B cell (primary cell): ENCODE measurements at regions not wholly inside any gene's neighbourhood (a gene's known extent, or its start where the extent isn't known, plus 50 kb on each side); places are given as distances from the start of the nearest gene placed in this dataset.

ENCODE experiments used
- ATAC-seq: fragments of 200-7000 bp; cut with Tn5 transposase; one replicate; pipeline ENCODE4 v1.10.0; 2021; ENCODE audit warnings: low read depth, mild to moderate bottlenecking, moderate number of reproducible peaks, moderate library complexity
- CTCF ChIA-PET: fragments of 350-600 bp; sonication (Branson Sonifier 250); formaldehyde crosslinking; loops from one replicate; lab custom pipeline; 2021; ENCODE audit warnings: antibody characterized with exemption, inconsistent platforms; lab: Charles Lee
- POLR2A ChIA-PET: fragments of 350-600 bp; sonication (Branson Sonifier 250); formaldehyde crosslinking; loops from one replicate; lab custom pipeline; 2021; ENCODE audit warnings: antibody characterized with exemption; lab: Charles Lee
- DNase-seq: peaks from one replicate; pipeline ENCODE4 v3.0.0; 2013
- H2AFZ ChIP-seq: 2 replicates; pipeline ENCODE4 v1.6.1; 2012; ENCODE audit warnings: mild to moderate bottlenecking, low read depth, low read length; ENCODE audit not compliant: insufficient read depth, poor library complexity, severe bottlenecking
- H3K27ac ChIP-seq, 2 donors: 1 replicate in 1 of 2; 2 replicates in 1 of 2; pipeline ENCODE4 v1.5.1; 2012 to 2013; ENCODE audit warnings: low read length in 2 of 2, mild to moderate bottlenecking in 2 of 2, moderate library complexity in 1 of 2
- H3K27me3 ChIP-seq, 4 experiments: fragments of 200-600 bp in 1 of 4; sonication (generic) in 1 of 4; replicated peaks in 1 of 4; 1 replicate in 2 of 4; 2 replicates in 2 of 4; pipeline versions ENCODE4 v1.6.1 to v1.7.0; 2013 to 2016; ENCODE audit warnings: low read length in 3 of 4, mild to moderate bottlenecking in 2 of 4, mixed read lengths in 1 of 4, moderate library complexity in 1 of 4; ENCODE audit not compliant: insufficient read depth in 4 of 4, control insufficient read depth in 3 of 4; ENCODE audit errors: control extremely low read depth in 1 of 4
- H3K36me3 ChIP-seq, 2 experiments: replicated peaks in 1 of 2; 1 replicate in 1 of 2; 2 replicates in 1 of 2; pipeline versions ENCODE4 v1.6.1 to v1.7.1; 2013; ENCODE audit warnings: low read length in 1 of 2; ENCODE audit not compliant: insufficient read depth in 2 of 2, control insufficient read depth in 1 of 2; ENCODE audit errors: control extremely low read depth in 1 of 2, extremely low read depth in 1 of 2
- H3K4me1 ChIP-seq, 2 donors: fragments of 200-600 bp in 1 of 2; sonication (generic) in 1 of 2; 1 replicate in 1 of 2; 2 replicates in 1 of 2; pipeline versions ENCODE4 v1.5.1 to v1.6.1; 2013 to 2017; ENCODE audit warnings: low read length in 2 of 2; ENCODE audit not compliant: control insufficient read depth in 2 of 2, insufficient read depth in 2 of 2
- H3K4me2 ChIP-seq: replicated peaks from 2 replicates; pipeline ENCODE3; 2012; ENCODE audit warnings: mild to moderate bottlenecking, low read depth, low read length; ENCODE audit not compliant: poor library complexity, severe bottlenecking
- H3K4me3 ChIP-seq, 5 experiments: fragments of 200-600 bp in 1 of 5; sonication (generic) in 1 of 5; 1 replicate in 3 of 5; 2 replicates in 2 of 5; pipeline versions ENCODE4 v1.5.1 to v1.7.0; 2011 to 2016; ENCODE audit warnings: low read length in 4 of 5, mild to moderate bottlenecking in 4 of 5, low read depth in 2 of 5, control low read depth in 1 of 5, moderate library complexity in 1 of 5; ENCODE audit not compliant: insufficient read depth in 1 of 5; ENCODE audit errors: control extremely low read depth in 1 of 5, extremely low read depth in 1 of 5
- H3K79me2 ChIP-seq: fragments of 200-600 bp; sonication (generic); one replicate; pipeline ENCODE4 v1.6.0; 2016; ENCODE audit warnings: low read length; ENCODE audit not compliant: control insufficient read depth, insufficient read depth
- H3K9ac ChIP-seq: fragments of 200-600 bp; sonication (generic); 2 replicates; pipeline ENCODE4 v1.6.1; 2017; ENCODE audit warnings: mild to moderate bottlenecking, low read length, moderate library complexity
- H3K9me3 ChIP-seq, 3 donors: one replicate each; pipeline versions ENCODE4 v1.6.1 to v1.7.1; 2013; ENCODE audit warnings: low read length in 2 of 3; ENCODE audit not compliant: control insufficient read depth in 2 of 3, insufficient read depth in 1 of 3; ENCODE audit errors: control extremely low read depth in 1 of 3
- H4K20me1 ChIP-seq: 2 replicates; pipeline ENCODE4 v1.6.0; 2012; ENCODE audit warnings: mild to moderate bottlenecking, low read length; ENCODE audit not compliant: insufficient read depth, control insufficient read depth, poor library complexity, severe bottlenecking
- H3K27ac Mint-ChIP-seq: one replicate; pipeline ENCODE4 v1.8.0; 2021; ENCODE audit warnings: mixed read lengths
- H3K27me3 Mint-ChIP-seq: one replicate; pipeline ENCODE4 v1.8.0; 2021; ENCODE audit warnings: mixed read lengths
- H3K4me1 Mint-ChIP-seq: one replicate; pipeline ENCODE4 v1.8.0; 2021; ENCODE audit warnings: mixed read lengths
- H3K4me3 Mint-ChIP-seq: one replicate; pipeline ENCODE4 v1.8.0; 2021; ENCODE audit warnings: mixed read lengths
- H3K9me3 Mint-ChIP-seq: one replicate; pipeline ENCODE4 v1.8.0; 2022; ENCODE audit warnings: mixed read lengths; ENCODE audit not compliant: insufficient read depth
- EZH2 ChIP-seq: IDR thresholded peaks from 2 replicates; pipeline ENCODE4 v1.6.1; 2012; ENCODE audit warnings: borderline replicate concordance, low read depth, mild to moderate bottlenecking, moderate library complexity, low read length; ENCODE audit not compliant: insufficient read depth, poor library complexity, severe bottlenecking
- WGBS: methylation state at CpG from one replicate; pipeline ENCODE4 v1.1.5; 2013; ENCODE audit warnings: missing lambda C conversion rate; ENCODE audit not compliant: insufficient coverage; 5-methylcytosine and 5-hydroxymethylcytosine counted together
- intact Hi-C: fragments of 100-400 bp; cut with micrococcal nuclease; formaldehyde crosslinking; loops from one replicate; pipeline ENCODE4 v1.10.0; 2022
- TF ChIP-seq, protein P1 (sequence below): fragments of 200-600 bp; IDR thresholded peaks from one replicate; pipeline ENCODE4 v1.8.0; 2022; ENCODE audit warnings: antibody characterized with exemption, mild to moderate bottlenecking

DNA sequence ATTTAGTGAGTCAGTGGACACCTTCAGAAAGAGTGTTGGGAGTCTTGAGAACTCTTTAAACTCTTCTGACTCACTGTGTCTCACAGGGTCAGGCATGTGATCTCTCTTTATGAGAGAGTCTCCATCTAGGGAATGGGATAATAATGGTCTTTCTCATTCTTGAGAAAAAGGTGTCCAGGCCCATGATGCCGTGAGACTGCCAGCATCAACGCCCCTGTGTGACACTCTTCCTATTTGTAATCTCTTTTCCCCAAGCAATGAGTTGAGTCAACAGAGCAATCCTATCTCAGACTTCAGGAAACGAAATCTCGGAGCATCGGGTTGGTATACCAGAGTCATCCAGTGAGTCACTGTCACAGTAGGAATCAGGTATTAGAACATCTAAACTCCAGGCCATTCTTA, 82.3 kb upstream of the BMP2 start:
- Histone ChIP-seq H3K36me3 (no peaks in the 10 kb centered on the region), H3K9me3 (no peaks in the 10 kb centered on the region), H4K20me1 (no peaks in the 10 kb centered on the region), H3K4me1 (no peaks in the 10 kb centered on the region), H2AFZ (no peak overlapping the region), H3K79me2 (no peaks in the 10 kb centered on the region), H3K27ac (no peak overlapping the region), H3K27me3 (no peaks in the 10 kb centered on the region), H3K4me2 (no peak overlapping the region), H3K9ac (no peak overlapping the region), H3K4me3 (no peak overlapping the region)
- ChIA-PET POLR2A (no interaction called here), CTCF (no interaction called here)
- Mint-ChIP-seq H3K9me3 (no peaks in the 10 kb centered on the region), H3K4me1 (no peaks in the 10 kb centered on the region), H3K27me3 (no peaks in the 10 kb centered on the region), H3K27ac (no peak overlapping the region), H3K4me3 (no peak overlapping the region)
- DNase-seq: no peak
- 100% methylated on average over 5 of the region's 5 CpGs for WGBS
- ATAC-seq: no peak
- intact Hi-C loops: no loop called here
- TF ChIP-seq, protein P1, sequence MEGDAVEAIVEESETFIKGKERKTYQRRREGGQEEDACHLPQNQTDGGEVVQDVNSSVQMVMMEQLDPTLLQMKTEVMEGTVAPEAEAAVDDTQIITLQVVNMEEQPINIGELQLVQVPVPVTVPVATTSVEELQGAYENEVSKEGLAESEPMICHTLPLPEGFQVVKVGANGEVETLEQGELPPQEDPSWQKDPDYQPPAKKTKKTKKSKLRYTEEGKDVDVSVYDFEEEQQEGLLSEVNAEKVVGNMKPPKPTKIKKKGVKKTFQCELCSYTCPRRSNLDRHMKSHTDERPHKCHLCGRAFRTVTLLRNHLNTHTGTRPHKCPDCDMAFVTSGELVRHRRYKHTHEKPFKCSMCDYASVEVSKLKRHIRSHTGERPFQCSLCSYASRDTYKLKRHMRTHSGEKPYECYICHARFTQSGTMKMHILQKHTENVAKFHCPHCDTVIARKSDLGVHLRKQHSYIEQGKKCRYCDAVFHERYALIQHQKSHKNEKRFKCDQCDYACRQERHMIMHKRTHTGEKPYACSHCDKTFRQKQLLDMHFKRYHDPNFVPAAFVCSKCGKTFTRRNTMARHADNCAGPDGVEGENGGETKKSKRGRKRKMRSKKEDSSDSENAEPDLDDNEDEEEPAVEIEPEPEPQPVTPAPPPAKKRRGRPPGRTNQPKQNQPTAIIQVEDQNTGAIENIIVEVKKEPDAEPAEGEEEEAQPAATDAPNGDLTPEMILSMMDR: no peak
- TF ChIP-seq EZH2: no peak

- Mint-ChIP-seq H3K4me3 (no peak overlapping the region), H3K4me1 (no peaks in the 10 kb centered on the region), H3K27me3 (no peaks in the 10 kb centered on the region), H3K27ac (no peak overlapping the region), H3K9me3 (no peaks in the 10 kb centered on the region)
- ChIA-PET CTCF (interaction anchor here (1.2 kb wide), 1 partner anchor 14 kb away, joined by 3 read pairs; no protein-coding TSS in a partner anchor), POLR2A (no interaction called here)
- Histone ChIP-seq H3K27ac (no peak overlapping the region), H3K9me3 (no peaks in the 10 kb centered on the region), H3K4me2 (no peak overlapping the region), H3K79me2 (no peaks in the 10 kb centered on the region), H3K9ac (no peak overlapping the region), H4K20me1 (no peaks in the 10 kb centered on the region), H3K4me1 (no peaks in the 10 kb centered on the region), H2AFZ (no peak overlapping the region), H3K27me3 (no peaks in the 10 kb centered on the region), H3K4me3 (no peak overlapping the region), H3K36me3 (no peaks in the 10 kb centered on the region)
- no peak for TF ChIP-seq EZH2
- TF ChIP-seq, protein P1: no peak
- 74% methylated on average over 3 of the region's 9 CpGs for WGBS
- ATAC-seq: no peak
- intact Hi-C loops: no loop called here
- DNase-seq: no peak
These were observed 84.2 kb upstream of the BMP2 start for GRCh38 chr20:6683021-6683977.
